Dermis blood vessel endothelial cell (primary cell): ENCODE measurements at regions not wholly inside any gene's neighbourhood (a gene's known extent, or its start where the extent isn't known, plus 50 kb on each side); places are given as distances from the start of the nearest gene placed in this dataset.

Experiments
- DNase-seq: peaks from one replicate; pipeline ENCODE4 v3.0.0; 2010

DNA sequence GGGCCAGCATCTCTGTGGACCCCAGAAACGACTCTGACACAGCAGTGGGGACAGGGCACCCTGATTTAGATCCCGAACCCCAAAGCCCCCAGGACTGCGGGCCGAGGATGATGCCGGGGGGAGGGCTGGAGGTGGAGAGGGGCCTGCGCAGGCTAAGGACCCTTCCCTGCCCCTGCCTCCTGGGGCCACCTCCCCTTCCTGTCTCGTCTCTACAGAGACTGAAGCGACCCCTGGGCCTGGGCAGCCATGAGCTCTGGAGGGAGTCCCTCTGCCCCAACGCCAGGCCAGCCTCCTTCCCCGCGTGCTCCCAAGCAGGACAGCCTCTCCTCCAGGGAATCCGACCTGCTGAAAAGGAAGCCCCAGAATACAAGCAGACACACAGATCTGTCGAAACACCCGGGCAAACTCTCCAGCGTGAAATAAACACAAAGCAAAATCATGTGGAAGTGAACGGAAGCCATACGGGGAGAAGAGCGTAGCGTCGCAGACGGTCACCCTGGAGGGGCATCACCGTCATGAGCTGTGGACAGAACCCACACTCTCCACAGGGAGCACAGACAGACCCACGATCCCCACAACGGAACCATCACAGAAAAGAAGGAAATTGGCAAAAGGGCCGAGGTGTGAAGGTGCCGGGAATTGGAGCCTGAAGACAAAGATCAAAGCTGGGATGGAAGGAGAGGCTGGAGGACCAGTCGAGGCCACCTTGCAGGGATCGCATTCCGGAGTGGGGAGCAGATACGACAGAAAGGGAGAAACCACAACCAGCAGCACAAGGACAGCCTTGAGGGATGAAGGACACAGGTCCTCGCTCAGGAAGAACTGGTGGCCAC, 51.0 kb upstream of the CTDP1 start:
- DNase-seq: no peak

DNA sequence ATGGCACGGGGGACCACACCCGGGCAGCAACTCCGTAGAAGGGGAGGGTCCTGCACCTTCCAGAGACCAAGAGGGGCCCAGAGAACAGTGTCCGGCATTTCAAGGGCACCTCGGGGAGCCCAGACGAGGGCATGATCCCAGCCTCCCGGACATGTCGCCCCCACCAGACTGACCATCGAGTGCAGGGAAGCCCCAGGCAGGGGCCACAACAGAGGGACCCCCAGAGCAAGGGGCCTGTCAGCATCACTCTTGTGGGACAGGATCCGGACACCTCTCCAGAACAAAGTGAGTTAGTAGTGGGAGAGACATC, 50.4 kb upstream of the CTDP1 start:
- DNase-seq: no peak

GRCh38 chr18:79629606-79630005, 50.0 kb upstream of the CTDP1 start:
- DNase-seq: no peak
